Activated CD4-positive, alpha-beta memory T cell treated with anti-CD3 and anti-CD28 coated beads for 36 hours (primary cell): ENCODE measurements at regions not wholly inside any gene's neighbourhood (a gene's known extent, or its start where the extent isn't known, plus 50 kb on each side); places are given as distances from the start of the nearest gene placed in this dataset.
A peak's percentile ranks its signal among the peaks of the same experiment; 100 is the strongest.

Experiments used
- CTCF ChIA-PET: fragments of 350-600 bp; sonication (Branson Sonifier 250); formaldehyde crosslinking; loops from one replicate; lab custom pipeline; 2021; ENCODE audit warnings: antibody characterized with exemption, inconsistent platforms; lab: Charles Lee
- POLR2A ChIA-PET: fragments of 350-600 bp; sonication (Branson Sonifier 250); formaldehyde crosslinking; loops from one replicate; lab custom pipeline; 2021; ENCODE audit warnings: antibody characterized with exemption; lab: Charles Lee
- DNase-seq: peaks from one replicate; pipeline ENCODE4 v3.0.0-alpha.2; 2020
- H3K27ac Mint-ChIP-seq: one replicate; pipeline ENCODE4 v1.8.0; 2021; ENCODE audit warnings: mixed read lengths
- H3K27me3 Mint-ChIP-seq: one replicate; pipeline ENCODE4 v1.8.0; 2021; ENCODE audit warnings: mixed read lengths
- H3K36me3 Mint-ChIP-seq: one replicate; pipeline ENCODE4 v1.8.0; 2021; ENCODE audit warnings: mixed read lengths
- H3K4me1 Mint-ChIP-seq: one replicate; pipeline ENCODE4 v1.8.0; 2021; ENCODE audit warnings: low read depth, mixed read lengths
- H3K4me3 Mint-ChIP-seq: one replicate; pipeline ENCODE4 v1.8.0; 2021; ENCODE audit warnings: mild to moderate bottlenecking, mixed read lengths
- H3K9me3 Mint-ChIP-seq: one replicate; pipeline ENCODE4 v1.8.0; 2021; ENCODE audit warnings: mixed read lengths
- intact Hi-C: fragments of 100-400 bp; cut with micrococcal nuclease; formaldehyde crosslinking; loops from one replicate; pipeline ENCODE4 v1.15.1; 2023

DNA sequence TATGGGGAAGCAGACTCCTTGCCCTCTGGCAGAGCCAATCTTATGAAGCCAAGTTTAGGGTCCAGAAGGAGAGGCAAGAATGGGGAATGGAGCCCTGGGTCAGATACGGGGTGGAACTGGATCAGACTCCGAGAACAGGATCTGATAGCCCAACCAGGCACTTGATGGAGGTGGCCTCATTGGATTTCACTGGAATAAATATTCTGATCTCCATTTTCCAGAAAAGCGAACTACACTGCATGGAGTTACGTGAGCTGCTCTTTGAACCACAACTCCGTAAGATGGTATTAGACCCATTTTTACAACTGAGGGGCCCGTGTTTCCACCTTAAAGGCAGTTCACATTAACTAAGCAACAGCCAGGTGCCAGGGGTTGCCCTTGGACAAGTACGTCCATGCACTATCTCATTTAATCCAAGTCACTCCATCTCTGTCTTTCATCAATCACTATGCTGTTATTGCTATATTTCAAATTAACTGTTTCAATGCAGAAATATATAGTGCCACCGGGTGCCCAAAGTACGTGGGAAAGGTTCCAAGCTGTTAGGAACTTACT is 155.2 kb downstream of the BCL11B start:
- Mint-ChIP-seq H3K4me1 (peaks cover 4% of the 10 kb centered on the region), H3K9me3 (peaks cover 15% of the 10 kb centered on the region), H3K27ac (no peak overlapping the region), H3K4me3 (no peak overlapping the region), H3K36me3 (peaks cover 4% of the 10 kb centered on the region), H3K27me3 (peaks cover 4% of the 10 kb centered on the region)
- DNase-seq: no peak
- intact Hi-C loops: no loop called here
- POLR2A ChIA-PET: no interaction called here
- CTCF ChIA-PET: no interaction called here

DNA sequence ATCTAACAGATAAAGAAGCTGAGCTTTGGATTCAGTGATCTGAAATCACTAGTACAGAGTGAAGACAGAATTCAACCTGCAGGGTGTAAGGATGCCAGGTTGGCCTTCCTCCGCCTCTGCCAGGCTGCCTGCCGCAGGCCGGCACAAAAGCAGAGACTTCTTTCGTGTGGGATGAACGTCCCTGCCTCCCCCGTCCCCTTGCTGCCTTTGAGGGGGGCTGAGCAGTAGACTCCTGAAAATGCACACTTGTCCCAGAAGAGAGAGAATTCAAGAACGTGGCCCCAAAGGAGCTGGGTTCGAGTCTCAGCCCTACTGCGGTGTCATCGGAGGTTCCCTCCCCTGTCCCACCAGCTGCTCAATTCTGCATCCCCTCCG is 154.3 kb downstream of the BCL11B start:
- H3K27ac Mint-ChIP-seq: no peak overlapping the region

DNA sequence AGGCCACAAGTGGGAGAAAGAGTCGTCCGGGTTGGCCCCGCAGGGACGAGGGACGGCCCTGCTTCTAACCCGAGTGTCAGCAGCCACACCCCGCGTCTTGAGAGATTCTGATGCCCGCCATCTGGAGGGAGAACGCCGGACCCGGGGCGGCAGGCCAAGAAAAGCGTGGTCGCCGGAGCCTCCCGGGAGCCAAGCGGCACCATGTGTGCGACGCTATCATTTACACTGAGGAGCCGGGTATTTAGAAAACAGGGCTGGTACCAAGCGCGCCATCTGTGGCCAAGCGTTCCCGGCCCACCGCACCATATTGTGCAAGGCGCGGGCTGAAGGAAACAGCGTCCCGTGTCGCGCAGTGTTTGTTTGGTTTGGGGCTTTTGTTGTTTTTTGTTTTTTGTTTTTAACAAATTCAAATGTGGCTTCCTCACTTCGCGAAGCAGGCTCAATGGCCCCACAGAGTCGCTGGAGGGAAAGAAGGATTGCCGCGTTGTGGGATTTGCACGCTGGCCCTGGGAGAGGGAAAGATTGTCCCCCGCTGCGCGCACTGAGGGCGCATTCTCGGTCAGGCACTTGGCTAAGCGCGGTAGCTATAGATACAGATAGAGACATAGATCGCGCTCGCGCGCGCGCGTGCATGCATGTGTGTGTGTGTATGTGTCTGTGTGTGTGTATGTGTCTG is 153.8 kb downstream of the BCL11B start:
- H3K27ac Mint-ChIP-seq: no peak overlapping the region
- peaks cover 4% of the 10 kb centered on the region for H3K36me3 Mint-ChIP-seq
- ChIA-PET POLR2A (no interaction called here), CTCF (no interaction called here)
- intact Hi-C loops: no loop called here
- H3K9me3 Mint-ChIP-seq: peaks cover 14% of the 10 kb centered on the region
- peaks cover 4% of the 10 kb centered on the region for H3K4me1 Mint-ChIP-seq
- no peak for DNase-seq
- peaks cover 4% of the 10 kb centered on the region for H3K27me3 Mint-ChIP-seq
- H3K4me3 Mint-ChIP-seq: peak overlapping the region; percentile 45

More for the DNA sequence above, 154.3 kb downstream of the BCL11B start:
- Mint-ChIP-seq H3K4me3 (no peak overlapping the region), H3K4me1 (peaks cover 4% of the 10 kb centered on the region), H3K36me3 (peaks cover 4% of the 10 kb centered on the region), H3K27me3 (peaks cover 4% of the 10 kb centered on the region), H3K9me3 (peaks cover 15% of the 10 kb centered on the region)
- no peak for DNase-seq
- ChIA-PET CTCF (interaction anchor here (0.5 kb wide), 1 partner anchor 156 kb away, joined by 3 read pairs; no protein-coding TSS in a partner anchor), POLR2A (no interaction called here)
- intact Hi-C loops: no loop called here

DNA sequence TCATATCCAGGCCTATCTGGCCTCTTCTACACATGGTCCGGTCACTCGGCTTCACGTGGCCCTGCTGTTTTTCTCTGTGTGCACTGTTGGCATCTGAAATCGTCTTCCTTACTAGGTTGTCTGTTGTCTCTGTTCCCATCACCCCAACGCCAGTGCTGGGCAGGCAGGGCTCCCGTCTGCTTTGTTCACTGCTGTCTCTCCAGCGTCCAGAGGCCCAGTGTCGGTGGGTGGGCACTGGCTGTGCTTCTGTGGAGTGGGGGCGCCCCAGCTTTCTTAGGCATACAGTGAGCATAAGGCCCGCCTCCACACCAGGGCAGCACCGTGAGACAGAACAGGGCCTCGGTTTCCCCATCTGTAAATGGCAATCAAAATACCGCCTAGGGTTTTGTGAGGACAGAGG is 153.1 kb downstream of the BCL11B start:
- ChIA-PET CTCF (no interaction called here), POLR2A (no interaction called here)
- H3K27ac Mint-ChIP-seq: no peak overlapping the region
- H3K4me3 Mint-ChIP-seq: no peak overlapping the region
- peaks cover 4% of the 10 kb centered on the region for H3K27me3 Mint-ChIP-seq
- intact Hi-C loops: no loop called here
- no peak for DNase-seq
- H3K9me3 Mint-ChIP-seq: peaks cover 12% of the 10 kb centered on the region
- H3K36me3 Mint-ChIP-seq: peaks cover under 1% of the 10 kb centered on the region
- H3K4me1 Mint-ChIP-seq: peaks cover 4% of the 10 kb centered on the region
